KOPT-K1 (cell line): ENCODE measurements at regions not wholly inside any gene's neighbourhood (a gene's known extent, or its start where the extent isn't known, plus 50 kb on each side); places are given as distances from the start of the nearest gene placed in this dataset.

Experiments used
- H3K27ac ChIP-seq: fragments of 200-600 bp; sonication (generic); 2 replicates; pipeline ENCODE4 v1.5.1; 2016; ENCODE audit warnings: antibody characterized with exemption, mild to moderate bottlenecking, low read depth, low read length; ENCODE audit not compliant: poor library complexity, severe bottlenecking
- H3K36me3 ChIP-seq: fragments of 200-600 bp; sonication (generic); 2 replicates; pipeline ENCODE4 v1.5.1; 2017; ENCODE audit warnings: antibody characterized with exemption, mild to moderate bottlenecking, low read length, moderate library complexity; ENCODE audit not compliant: insufficient read depth
- H3K9me3 ChIP-seq: fragments of 200-600 bp; sonication (generic); 2 replicates; pipeline ENCODE4 v1.5.1; 2017; ENCODE audit warnings: antibody characterized with exemption, low read length, mild to moderate bottlenecking; ENCODE audit not compliant: insufficient read depth, poor library complexity, severe bottlenecking

- peaks cover 11% of the 10 kb centered on the region for H3K9me3 ChIP-seq
- no peak overlapping the region for H3K27ac ChIP-seq
- no peaks in the 10 kb centered on the region for H3K36me3 ChIP-seq
Measured at GRCh38 chr9:92176800-92177185, 61.6 kb upstream of the SPTLC1 start.

GRCh38 chr9:92176068-92176799 lies 61.0 kb upstream of the SPTLC1 start:
- H3K27ac ChIP-seq: no peak overlapping the region

GRCh38 chr9:92175441-92175840 lies 60.2 kb upstream of the SPTLC1 start:
- no peak overlapping the region for H3K27ac ChIP-seq
- H3K9me3 ChIP-seq: peaks cover 11% of the 10 kb centered on the region
- H3K36me3 ChIP-seq: no peaks in the 10 kb centered on the region

More at GRCh38 chr9:92176068-92176799, 61.0 kb upstream of the SPTLC1 start:
- peaks cover 11% of the 10 kb centered on the region for H3K9me3 ChIP-seq
- no peaks in the 10 kb centered on the region for H3K36me3 ChIP-seq

- Histone ChIP-seq H3K27ac (no peak overlapping the region), H3K9me3 (peaks cover 11% of the 10 kb centered on the region), H3K36me3 (no peaks in the 10 kb centered on the region)
Measured at GRCh38 chr9:92173318-92173717, 58.1 kb upstream of the SPTLC1 start.

- Histone ChIP-seq H3K36me3 (no peaks in the 10 kb centered on the region), H3K9me3 (peaks cover 11% of the 10 kb centered on the region), H3K27ac (no peak overlapping the region)
Measured at GRCh38 chr9:92171822-92172221, 56.6 kb upstream of the SPTLC1 start.

GRCh38 chr9:92171281-92171680 lies 56.1 kb upstream of the SPTLC1 start:
- Histone ChIP-seq H3K9me3 (peaks cover 11% of the 10 kb centered on the region), H3K27ac (no peak overlapping the region)

GRCh38 chr9:92170848-92171247 lies 55.6 kb upstream of the SPTLC1 start:
- H3K27ac ChIP-seq: no peak overlapping the region
- no peaks in the 10 kb centered on the region for H3K36me3 ChIP-seq
- H3K9me3 ChIP-seq: peaks cover 11% of the 10 kb centered on the region

More at GRCh38 chr9:92171281-92171680, 56.1 kb upstream of the SPTLC1 start:
- no peaks in the 10 kb centered on the region for H3K36me3 ChIP-seq

- H3K9me3 ChIP-seq: no peaks in the 10 kb centered on the region
- no peaks in the 10 kb centered on the region for H3K36me3 ChIP-seq
- H3K27ac ChIP-seq: no peak overlapping the region
Measured at GRCh38 chr9:92165484-92165883, 50.3 kb upstream of the SPTLC1 start.
